ENCODE measurements at regions not wholly inside any gene's neighbourhood (a gene's known extent, or its start where the extent isn't known, plus 50 kb on each side); places are given as distances from the start of the nearest gene placed in this dataset.

- Histone ChIP-seq H3K27ac (no peak overlapping the region), H3K4me1 (no peaks in the 10 kb centered on the region), H3K27me3 (no peaks in the 10 kb centered on the region), H3K9me3 (peaks cover 0 to 7% of the 10 kb centered on the region in 2 donors), H3K4me3 (no peak overlapping the region), H3K36me3 (no peaks in the 10 kb centered on the region)
- ATAC-seq: no peak
- intact Hi-C loops (cut with DNase I): no loop called here
- TF ChIP-seq CTCF (IDR thresholded peaks at IDR 0.05): no peak
- no peak for DNase-seq
Measured at GRCh38 chr1:208513799-208514198, 269.6 kb upstream of the PLXNA2 start.

- no peaks in the 10 kb centered on the region for H3K4me1 ChIP-seq
- H3K27ac ChIP-seq: no peak overlapping the region
- intact Hi-C loops (cut with DNase I): no loop called here
- no peaks in the 10 kb centered on the region for H3K27me3 ChIP-seq
- H3K36me3 ChIP-seq: no peaks in the 10 kb centered on the region
- H3K9me3 ChIP-seq: peaks cover 0 to 7% of the 10 kb centered on the region in 2 donors
- DNase-seq (no peak), ATAC-seq (no peak)
- no peak for TF ChIP-seq CTCF (IDR thresholded peaks at IDR 0.05)
- no peak overlapping the region for H3K4me3 ChIP-seq
Measured at GRCh38 chr1:208515129-208515528, 270.9 kb upstream of the PLXNA2 start.

DNA sequence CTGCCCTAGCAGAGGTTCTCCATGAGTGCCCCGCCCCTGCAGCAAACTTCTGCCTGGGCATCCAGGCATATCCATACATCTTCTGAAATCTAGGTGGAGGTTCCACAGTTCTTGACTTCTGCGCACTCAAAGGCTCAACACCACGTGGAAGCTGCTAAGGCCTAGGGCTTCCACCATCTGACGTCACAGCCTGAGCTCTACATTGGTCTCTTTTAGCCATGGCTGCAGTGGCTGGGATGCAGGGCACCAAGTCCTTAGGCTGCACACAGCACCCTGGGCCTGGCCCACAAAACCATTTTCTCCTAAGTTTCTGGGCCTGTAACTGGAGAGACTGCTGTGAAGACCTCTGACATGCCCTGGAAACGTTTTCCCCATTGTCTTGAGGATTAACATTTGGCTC lies 272.6 kb upstream of the PLXNA2 start:
- Histone ChIP-seq H3K4me3 (no peak overlapping the region), H3K27me3 (no peaks in the 10 kb centered on the region), H3K9me3 (peaks cover 0 to 7% of the 10 kb centered on the region in 2 donors), H3K4me1 (no peaks in the 10 kb centered on the region), H3K27ac (no peak overlapping the region), H3K36me3 (no peaks in the 10 kb centered on the region)
- DNase-seq (no peak), ATAC-seq (no peak)
- TF ChIP-seq CTCF (IDR thresholded peaks at IDR 0.05): no peak
- intact Hi-C loops (cut with DNase I): no loop called here

- TF ChIP-seq CTCF (IDR thresholded peaks at IDR 0.05): no peak
- no peak overlapping the region for H3K27ac ChIP-seq
- DNase-seq (no peak), ATAC-seq (no peak)
- no peak overlapping the region for H3K4me3 ChIP-seq
- intact Hi-C loops (cut with DNase I): no loop called here
- H3K27me3 ChIP-seq: no peaks in the 10 kb centered on the region
- peaks cover 0 to 7% of the 10 kb centered on the region in 2 donors for H3K9me3 ChIP-seq
- no peaks in the 10 kb centered on the region for H3K4me1 ChIP-seq
- H3K36me3 ChIP-seq: no peaks in the 10 kb centered on the region
Measured at GRCh38 chr1:208520438-208521099, 276.4 kb upstream of the PLXNA2 start.

DNA sequence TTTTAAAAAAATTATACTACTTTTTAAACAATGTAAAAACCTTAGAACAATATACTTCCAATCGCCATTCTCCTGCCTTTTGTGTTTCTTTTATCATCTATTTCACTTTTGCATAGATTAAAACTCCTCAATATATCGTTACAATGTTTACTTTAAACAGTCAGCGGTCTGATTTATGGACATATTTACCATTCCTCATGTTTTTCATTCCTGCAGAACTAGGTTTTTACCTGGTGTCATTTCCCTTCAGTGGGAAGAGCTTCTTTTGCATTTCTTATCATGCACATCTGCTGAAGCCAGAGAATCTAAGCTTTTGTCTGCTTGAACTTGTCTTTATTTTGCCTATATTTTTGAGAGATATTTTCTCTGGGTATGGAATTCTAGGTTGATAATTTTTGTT lies 277.4 kb upstream of the PLXNA2 start:
- no peak overlapping the region for H3K4me3 ChIP-seq
- no peak for TF ChIP-seq CTCF (IDR thresholded peaks at IDR 0.05)
- DNase-seq (no peak), ATAC-seq (no peak)
- no peaks in the 10 kb centered on the region for H3K27me3 ChIP-seq
- H3K9me3 ChIP-seq: peaks cover 0 to 4% of the 10 kb centered on the region in 2 donors
- intact Hi-C loops (cut with DNase I): no loop called here
- no peak overlapping the region for H3K27ac ChIP-seq
- H3K4me1 ChIP-seq: no peaks in the 10 kb centered on the region
- H3K36me3 ChIP-seq: no peaks in the 10 kb centered on the region

Data from left lung (tissue), 4 donors.